CD4-positive, alpha-beta memory T cell (primary cell): ENCODE measurements at regions not wholly inside any gene's neighbourhood (a gene's known extent, or its start where the extent isn't known, plus 50 kb on each side); places are given as distances from the start of the nearest gene placed in this dataset.
A peak's percentile ranks its signal among the peaks of the same experiment; 100 is the strongest.
"Not testable (repeated sequence)": the region's sequence is repeated elsewhere in the genome, so short reads cannot be mapped to it uniquely, and the experiment has no call there.

ENCODE experiments used
- CTCF ChIA-PET: fragments of 350-600 bp; sonication (Branson Sonifier 250); formaldehyde crosslinking; loops from one replicate; lab custom pipeline; 2021; ENCODE audit warnings: inconsistent platforms; ENCODE audit not compliant: partially characterized antibody; lab: Charles Lee
- POLR2A ChIA-PET: fragments of 350-600 bp; sonication (Branson Sonifier 250); formaldehyde crosslinking; loops from one replicate; lab custom pipeline; 2021; ENCODE audit not compliant: partially characterized antibody; lab: Charles Lee
- DNase-seq, 5 donors: peaks; one replicate each; pipeline versions ENCODE4 v3.0.0 to v3.0.0-alpha.2; 2020 to 2022; ENCODE audit warnings: mixed read lengths in 1 of 5
- H3K27ac ChIP-seq: one replicate; pipeline ENCODE4 v1.7.0; 2013; ENCODE audit warnings: low read depth, low read length
- H3K27me3 ChIP-seq: 2 replicates; pipeline ENCODE4 v1.7.0; 2013; ENCODE audit warnings: mild to moderate bottlenecking, low read length, moderate library complexity; ENCODE audit not compliant: insufficient read depth
- H3K36me3 ChIP-seq: 2 replicates; pipeline ENCODE4 v1.7.0; 2013; ENCODE audit warnings: mild to moderate bottlenecking, low read length, moderate library complexity; ENCODE audit not compliant: insufficient read depth
- H3K4me1 ChIP-seq: 2 replicates; pipeline ENCODE4 v1.7.0; 2013; ENCODE audit warnings: mild to moderate bottlenecking, low read length, moderate library complexity; ENCODE audit not compliant: insufficient read depth
- H3K4me3 ChIP-seq, 2 donors: one replicate each; pipeline ENCODE4 v1.7.0; 2013; ENCODE audit warnings: low read length in 2 of 2, mild to moderate bottlenecking in 1 of 2
- H3K9me3 ChIP-seq, 2 donors: one replicate each; pipeline ENCODE4 v1.7.0; 2013; ENCODE audit warnings: low read length in 2 of 2, control low read depth in 1 of 2; ENCODE audit not compliant: control insufficient read depth in 1 of 2
- H3K27ac Mint-ChIP-seq, 7 donors: one replicate each; pipeline ENCODE4 v1.8.0; 2020 to 2021; ENCODE audit warnings: mixed read lengths in 7 of 7, mild to moderate bottlenecking in 6 of 7, inconsistent platforms in 3 of 7, moderate library complexity in 3 of 7
- H3K27me3 Mint-ChIP-seq, 2 donors: one replicate each; pipeline ENCODE4 v1.8.0; 2020 to 2021; ENCODE audit warnings: mixed read lengths in 2 of 2
- H3K36me3 Mint-ChIP-seq, 2 donors: one replicate each; pipeline ENCODE4 v1.8.0; 2020 to 2021; ENCODE audit warnings: mixed read lengths in 2 of 2, inconsistent platforms in 1 of 2, mild to moderate bottlenecking in 1 of 2
- H3K4me1 Mint-ChIP-seq, 4 donors: one replicate each; pipeline ENCODE4 v1.8.0; 2020 to 2021; ENCODE audit warnings: mixed read lengths in 4 of 4, mild to moderate bottlenecking in 1 of 4
- H3K4me3 Mint-ChIP-seq, 8 donors: one replicate each; pipeline ENCODE4 v1.8.0; 2020 to 2021; ENCODE audit warnings: mixed read lengths in 8 of 8, mild to moderate bottlenecking in 7 of 8, moderate library complexity in 6 of 8, inconsistent platforms in 3 of 8
- H3K9me3 Mint-ChIP-seq, 8 donors: one replicate each; pipeline ENCODE4 v1.8.0; 2020 to 2021; ENCODE audit warnings: mixed read lengths in 8 of 8, mild to moderate bottlenecking in 5 of 8, inconsistent platforms in 3 of 8, moderate library complexity in 1 of 8
- intact Hi-C: fragments of 100-400 bp; cut with micrococcal nuclease; formaldehyde crosslinking; loops from one replicate; pipeline ENCODE4 v1.15.1; 2023

DNA sequence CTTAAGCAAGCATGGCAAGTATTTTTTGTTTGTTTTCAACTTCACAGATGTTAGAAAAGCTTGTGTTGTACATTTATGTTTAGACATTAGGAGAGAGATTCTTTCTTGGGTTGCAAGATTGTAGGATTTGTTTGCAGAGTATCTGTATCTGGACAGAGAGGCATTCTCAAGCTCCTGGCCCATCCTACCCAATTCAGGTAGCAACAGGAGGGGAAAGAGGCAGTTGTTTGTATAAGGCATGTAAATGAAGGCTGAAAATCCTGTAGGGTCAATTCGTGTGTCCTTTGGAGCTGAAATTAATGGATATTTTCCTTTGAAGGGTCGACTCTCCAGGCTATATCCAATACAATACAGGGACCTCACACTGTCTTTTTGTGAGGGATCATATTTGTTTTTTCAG is 147.3 kb downstream of the KCNRG start:
- Histone ChIP-seq H3K4me3 (no peak overlapping the region), H3K27ac (no peak overlapping the region), H3K27me3 (no peaks in the 10 kb centered on the region), H3K4me1 (no peaks in the 10 kb centered on the region), H3K9me3 (no peaks in the 10 kb centered on the region), H3K36me3 (no peaks in the 10 kb centered on the region)
- Mint-ChIP-seq H3K9me3 (no peaks in the 10 kb centered on the region), H3K27ac (no peak overlapping the region), H3K4me1 (peaks cover 0 to 2% (median 0%) of the 10 kb centered on the region in 4 donors), H3K27me3 (peaks cover 0 to 8% of the 10 kb centered on the region in 2 donors), H3K4me3 (no peak overlapping the region), H3K36me3 (no peaks in the 10 kb centered on the region)
- POLR2A ChIA-PET = no interaction called here
- intact Hi-C loops = no loop called here
- no peak for DNase-seq
- CTCF ChIA-PET = no interaction called here

DNA sequence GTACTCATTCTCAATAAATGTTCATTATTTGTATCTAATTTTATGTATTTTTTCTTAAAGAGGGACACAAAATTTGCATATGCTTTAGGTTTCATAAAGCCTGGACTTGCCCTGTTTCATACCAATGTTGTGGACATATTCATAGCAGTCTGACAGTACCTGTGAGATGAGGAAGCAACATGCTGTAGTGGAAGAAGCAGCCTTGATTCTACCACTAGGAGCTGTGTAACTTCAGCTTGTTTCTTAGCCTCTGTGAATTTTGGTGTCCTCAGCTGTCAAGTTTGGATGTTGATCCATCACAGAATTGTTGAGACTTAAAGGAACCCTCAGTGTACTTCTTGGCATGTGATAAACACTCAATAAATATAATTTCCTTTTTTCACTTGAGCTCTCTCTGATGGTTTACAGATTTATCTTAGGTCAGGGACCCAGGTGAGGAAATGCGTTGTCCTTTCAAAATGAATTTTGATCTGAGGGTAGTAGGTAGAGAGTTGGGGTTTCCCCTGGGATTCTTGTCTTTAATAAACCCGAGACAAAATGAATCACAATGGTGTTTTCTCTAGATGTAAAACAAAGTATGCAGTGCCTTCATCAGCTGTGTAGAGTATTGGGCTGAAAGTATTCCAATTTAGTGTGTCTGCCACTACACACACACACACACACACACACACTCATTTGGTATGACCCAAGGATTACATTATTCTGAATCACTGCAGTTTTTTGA is 152.1 kb downstream of the KCNRG start:
- peaks cover 0 to 2% (median 0%) of the 10 kb centered on the region in 4 donors for H3K4me1 Mint-ChIP-seq
- intact Hi-C loops = no loop called here
- ChIA-PET CTCF (interaction anchor here (0.9 kb wide), 3 partner anchors 191 to 634 kb away, joined by 3 read pairs; no protein-coding TSS in a partner anchor), POLR2A (no interaction called here)
- H3K9me3 Mint-ChIP-seq = no peaks in the 10 kb centered on the region
- no peaks in the 10 kb centered on the region for H3K36me3 ChIP-seq
- H3K27me3 Mint-ChIP-seq = peaks cover 0 to 2% of the 10 kb centered on the region in 2 donors
- H3K4me1 ChIP-seq = no peaks in the 10 kb centered on the region
- H3K27ac Mint-ChIP-seq = no peak overlapping the region
- no peak overlapping the region for H3K4me3 Mint-ChIP-seq
- no peaks in the 10 kb centered on the region for H3K9me3 ChIP-seq
- no peaks in the 10 kb centered on the region for H3K27me3 ChIP-seq
- H3K36me3 Mint-ChIP-seq = no peaks in the 10 kb centered on the region
- no peak for DNase-seq
- H3K27ac ChIP-seq = no peak overlapping the region
- no peak overlapping the region for H3K4me3 ChIP-seq

DNA sequence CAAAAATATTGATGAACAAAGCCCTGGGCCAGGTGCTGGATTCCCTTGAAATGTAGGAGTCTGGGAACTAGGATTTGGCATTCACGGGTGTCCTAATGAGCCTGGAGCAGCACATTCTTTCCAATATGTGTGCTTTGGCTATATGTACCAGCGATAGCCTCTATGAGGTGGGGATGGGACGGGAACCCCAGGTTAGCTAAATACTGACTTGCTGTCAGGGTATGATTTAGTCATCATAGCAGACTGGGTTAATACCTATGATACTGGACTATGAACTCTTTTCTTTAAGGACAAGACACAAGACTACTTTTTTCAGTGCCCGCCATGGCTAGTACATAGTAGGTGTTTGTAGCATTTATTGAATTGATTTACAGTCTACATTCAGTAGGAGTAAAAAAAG is 152.7 kb downstream of the KCNRG start:
- CTCF ChIA-PET = interaction anchor here (0.8 to 0.9 kb wide), 4 partner anchors 31 to 633 kb away, joined by 3 read pairs; no protein-coding TSS in a partner anchor
- no peaks in the 10 kb centered on the region for H3K9me3 Mint-ChIP-seq
- no peaks in the 10 kb centered on the region for H3K4me1 ChIP-seq
- H3K27ac ChIP-seq = no peak overlapping the region
- POLR2A ChIA-PET = no interaction called here
- H3K36me3 ChIP-seq = no peaks in the 10 kb centered on the region
- H3K4me3 ChIP-seq = no peak overlapping the region
- H3K4me3 Mint-ChIP-seq = no peak overlapping the region
- no peak overlapping the region for H3K27ac Mint-ChIP-seq
- peaks cover 0 to 4% (median 0%) of the 10 kb centered on the region in 4 donors for H3K4me1 Mint-ChIP-seq
- no peak for DNase-seq
- no peaks in the 10 kb centered on the region for H3K27me3 Mint-ChIP-seq
- H3K9me3 ChIP-seq = no peaks in the 10 kb centered on the region
- no peaks in the 10 kb centered on the region for H3K36me3 Mint-ChIP-seq
- intact Hi-C loops = no loop called here
- H3K27me3 ChIP-seq = no peaks in the 10 kb centered on the region

DNA sequence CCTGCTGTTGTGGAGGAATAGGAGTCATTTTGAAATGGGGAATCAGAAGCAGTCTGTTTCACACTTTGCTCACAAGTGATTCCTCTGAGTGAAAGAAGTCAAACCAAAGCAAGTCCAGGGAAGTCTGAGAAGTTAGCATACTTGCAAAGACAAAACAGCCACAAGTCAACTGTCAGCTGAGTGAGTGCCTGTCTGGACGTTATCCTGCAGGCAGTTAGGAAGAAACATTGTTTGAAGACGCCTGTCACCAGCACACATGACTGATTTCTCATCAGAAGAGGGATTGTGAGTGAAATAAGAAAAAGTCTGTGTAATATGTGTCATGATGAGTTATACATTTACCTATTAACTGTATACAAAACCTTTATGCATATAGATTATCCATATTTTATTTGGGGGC is 153.5 kb downstream of the KCNRG start:
- Histone ChIP-seq H3K36me3 (no peaks in the 10 kb centered on the region), H3K4me1 (no peaks in the 10 kb centered on the region), H3K27ac (no peak overlapping the region), H3K27me3 (no peaks in the 10 kb centered on the region), H3K4me3 (no peak overlapping the region), H3K9me3 (no peaks in the 10 kb centered on the region)
- CTCF ChIA-PET = interaction anchor here (0.8 kb wide), 1 partner anchor 31 kb away, joined by 3 read pairs; no protein-coding TSS in a partner anchor
- Mint-ChIP-seq H3K36me3 (no peaks in the 10 kb centered on the region), H3K4me1 (peaks cover 0 to 4% (median 0%) of the 10 kb centered on the region in 4 donors), H3K4me3 (no peak overlapping the region), H3K9me3 (no peaks in the 10 kb centered on the region), H3K27ac (no peak overlapping the region), H3K27me3 (no peaks in the 10 kb centered on the region)
- POLR2A ChIA-PET = no interaction called here
- intact Hi-C loops = no loop called here
- DNase-seq = no peak

DNA sequence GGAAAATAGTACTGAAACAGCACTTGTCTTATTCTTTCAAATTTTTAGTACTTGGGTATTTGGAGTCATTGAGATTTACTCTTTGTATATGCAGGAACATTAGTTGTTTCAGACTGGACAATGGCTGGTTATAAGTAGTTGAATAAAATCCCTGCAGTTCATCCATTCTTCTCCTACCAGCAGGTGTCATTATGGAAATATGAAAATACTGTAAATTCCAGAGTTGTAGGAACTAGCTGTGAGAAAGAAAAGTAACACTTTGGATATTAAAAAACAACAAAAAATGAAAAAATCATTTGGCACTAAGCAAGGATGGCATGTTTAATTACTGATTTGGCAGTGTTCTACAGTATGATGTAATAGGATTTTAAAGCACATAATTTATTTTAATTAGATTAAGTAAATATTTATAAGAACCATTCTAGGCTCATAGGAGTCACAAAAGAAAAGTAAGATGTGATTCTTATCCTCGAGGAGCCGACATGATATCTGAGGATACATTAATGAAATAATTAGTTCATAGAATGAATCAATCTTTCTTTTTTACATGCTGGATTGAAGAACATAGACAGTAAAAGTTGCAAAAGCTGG is 155.3 kb downstream of the KCNRG start:
- Mint-ChIP-seq H3K27me3 (no peaks in the 10 kb centered on the region), H3K9me3 (peaks cover 0 to 2% (median 0%) of the 10 kb centered on the region in 8 donors), H3K4me3 (no peak overlapping the region), H3K36me3 (no peaks in the 10 kb centered on the region), H3K27ac (no peak overlapping the region), H3K4me1 (peaks cover 0 to 7% (median 0%) of the 10 kb centered on the region in 4 donors)
- Histone ChIP-seq H3K36me3 (no peaks in the 10 kb centered on the region), H3K9me3 (no peaks in the 10 kb centered on the region), H3K27ac (no peak overlapping the region), H3K4me3 (no peak overlapping the region), H3K27me3 (no peaks in the 10 kb centered on the region), H3K4me1 (no peaks in the 10 kb centered on the region)
- no peak for DNase-seq
- intact Hi-C loops = loop anchor here (1.0 to 5.0 kb wide), 2 partner anchors 631 to 742 kb away; no protein-coding TSS in a partner anchor
- POLR2A ChIA-PET = interaction anchor here (1.6 kb wide), 1 partner anchor 45 kb away, joined by 3 read pairs; no protein-coding TSS in a partner anchor
- CTCF ChIA-PET = interaction anchor here (0.6 to 1.4 kb wide), 4 partner anchors 209 to 741 kb away, joined by 3 to 4 read pairs (median 4); no protein-coding TSS in a partner anchor

DNA sequence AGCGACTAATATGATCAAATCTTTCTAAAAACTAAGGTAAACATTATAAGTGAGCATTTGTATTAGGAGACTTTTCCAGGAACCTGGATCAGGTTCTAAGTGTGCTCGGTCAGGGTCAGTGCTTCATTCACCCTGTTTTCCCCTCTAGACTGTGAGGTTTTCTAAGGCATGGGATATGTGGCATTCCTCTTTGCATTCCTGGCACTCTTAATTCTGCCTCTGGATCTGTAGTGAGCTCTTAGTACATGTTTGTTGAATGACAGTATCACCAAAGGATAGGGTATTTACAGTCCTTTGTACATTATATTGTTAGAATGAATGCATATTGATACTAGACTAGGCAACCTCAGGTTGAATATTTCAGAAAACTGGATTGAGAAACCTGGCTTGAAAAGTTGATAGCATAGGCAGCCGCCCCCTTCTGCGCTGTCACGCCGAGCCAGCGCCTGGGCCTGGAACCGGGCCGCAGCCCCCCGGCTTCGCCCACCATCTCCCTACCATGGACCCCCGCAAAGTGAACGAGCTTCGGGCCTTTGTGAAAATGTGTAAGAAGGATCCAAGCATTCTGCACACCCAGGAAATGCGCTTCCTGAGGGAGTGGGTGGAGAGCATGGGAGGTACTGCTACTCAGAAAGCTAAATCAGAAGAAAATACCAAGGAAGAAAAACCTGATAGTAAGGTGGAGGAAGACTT is 156.5 kb downstream of the KCNRG start:
- Histone ChIP-seq H3K4me1 (no peaks in the 10 kb centered on the region), H3K9me3 (no peaks in the 10 kb centered on the region), H3K27ac (no peak overlapping the region), H3K4me3 (no peak overlapping the region), H3K27me3 (no peaks in the 10 kb centered on the region), H3K36me3 (no peaks in the 10 kb centered on the region)
- Mint-ChIP-seq H3K4me1 (peaks cover 0 to 7% (median under 1%) of the 10 kb centered on the region in 4 donors), H3K27me3 (no peaks in the 10 kb centered on the region), H3K27ac (peak overlapping the region in 1 of 7 donors; percentile 47), H3K4me3 (no peak overlapping the region), H3K36me3 (no peaks in the 10 kb centered on the region), H3K9me3 (peaks cover 0 to 2% (median 0%) of the 10 kb centered on the region in 8 donors)
- intact Hi-C loops = loop anchor here (5.0 kb wide), 1 partner anchor 741 kb away; no protein-coding TSS in a partner anchor
- ChIA-PET CTCF (interaction anchor here (1.1 to 1.4 kb wide), 2 partner anchors 208 to 629 kb away, joined by 3 to 4 read pairs; no protein-coding TSS in a partner anchor), POLR2A (interaction anchor here (1.6 kb wide), 1 partner anchor 46 kb away, joined by 3 read pairs; no protein-coding TSS in a partner anchor)
- no peak for DNase-seq

DNA sequence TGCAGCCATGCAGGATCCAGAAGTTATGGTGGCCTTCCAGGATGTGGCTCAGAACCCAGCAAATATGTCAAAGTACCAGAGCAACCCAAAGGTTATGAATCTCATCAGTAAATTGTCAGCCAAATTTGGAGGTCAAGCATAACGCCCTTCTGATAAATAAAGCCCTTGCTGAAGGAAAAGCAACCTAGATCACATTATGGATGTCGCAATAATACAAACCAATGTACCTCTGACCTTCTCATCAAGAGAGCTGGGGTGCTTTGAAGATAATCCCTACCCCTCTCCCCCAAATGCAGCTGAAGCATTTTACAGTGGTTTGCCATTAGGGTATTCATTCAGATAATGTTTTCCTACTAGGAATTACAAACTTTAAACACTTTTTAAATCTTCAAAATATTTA is 157.8 kb downstream of the KCNRG start:
- POLR2A ChIA-PET, H3K4me1 Mint-ChIP-seq, H3K27ac Mint-ChIP-seq, H3K27me3 ChIP-seq, H3K4me3 ChIP-seq, H3K27ac ChIP-seq, H3K36me3 ChIP-seq, H3K36me3 Mint-ChIP-seq, H3K9me3 Mint-ChIP-seq, H3K27me3 Mint-ChIP-seq, DNase-seq, CTCF ChIA-PET, H3K9me3 ChIP-seq, H3K4me3 Mint-ChIP-seq, H3K4me1 ChIP-seq: not testable (repeated sequence)
- intact Hi-C loops = loop anchor here (5.0 kb wide), 1 partner anchor 739 kb away; no protein-coding TSS in a partner anchor
